ENCODE measurements at regions not wholly inside any gene's neighbourhood (a gene's known extent, or its start where the extent isn't known, plus 50 kb on each side); places are given as distances from the start of the nearest gene placed in this dataset.
A peak's percentile ranks its signal among the peaks of the same experiment; 100 is the strongest.
"Not testable (repeated sequence)": the region's sequence is repeated elsewhere in the genome, so short reads cannot be mapped to it uniquely, and the experiment has no call there.

DNA sequence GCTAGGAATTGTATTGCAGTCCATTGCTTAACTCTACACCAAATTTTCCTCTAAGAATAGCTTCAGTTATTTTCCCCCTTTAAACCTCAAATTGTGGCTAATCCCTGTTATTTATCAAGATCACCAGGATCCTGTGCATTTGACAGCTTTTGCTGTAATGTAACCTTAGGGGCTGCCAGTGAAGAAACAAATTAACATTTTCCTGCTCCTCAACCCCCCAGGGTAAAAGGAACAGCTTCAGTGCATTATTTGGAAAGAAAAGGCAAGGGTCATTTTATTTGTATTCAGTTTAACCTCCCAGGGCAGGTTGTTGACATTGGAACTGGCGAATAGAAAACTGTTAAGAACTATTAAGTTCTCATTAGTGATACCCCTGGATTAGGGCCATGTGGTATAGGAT lies 57.0 kb downstream of the PCDH20 start:
- DNase-seq (ENCODE audit: low spot score) = no peak

DNA sequence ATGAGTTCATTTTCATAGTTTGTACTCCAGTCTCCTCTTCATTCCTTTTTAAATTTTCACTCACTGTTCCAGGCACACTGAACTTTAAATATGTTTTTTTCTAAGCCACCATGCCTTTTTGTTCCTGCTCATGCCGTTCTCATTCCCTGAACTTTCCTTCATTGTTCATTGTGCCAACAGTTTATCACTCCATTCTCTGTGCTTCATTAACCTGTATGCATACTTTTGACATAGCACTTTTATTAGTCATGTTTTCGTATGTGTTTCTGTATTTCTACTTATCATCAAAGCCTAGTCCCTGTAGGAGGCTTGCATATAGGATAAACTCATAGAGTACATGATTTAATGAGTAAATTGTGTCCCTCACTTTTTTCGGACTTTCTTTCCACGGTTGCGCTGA lies 65.3 kb downstream of the PCDH20 start:
- no peak for DNase-seq (ENCODE audit: low spot score)

DNA sequence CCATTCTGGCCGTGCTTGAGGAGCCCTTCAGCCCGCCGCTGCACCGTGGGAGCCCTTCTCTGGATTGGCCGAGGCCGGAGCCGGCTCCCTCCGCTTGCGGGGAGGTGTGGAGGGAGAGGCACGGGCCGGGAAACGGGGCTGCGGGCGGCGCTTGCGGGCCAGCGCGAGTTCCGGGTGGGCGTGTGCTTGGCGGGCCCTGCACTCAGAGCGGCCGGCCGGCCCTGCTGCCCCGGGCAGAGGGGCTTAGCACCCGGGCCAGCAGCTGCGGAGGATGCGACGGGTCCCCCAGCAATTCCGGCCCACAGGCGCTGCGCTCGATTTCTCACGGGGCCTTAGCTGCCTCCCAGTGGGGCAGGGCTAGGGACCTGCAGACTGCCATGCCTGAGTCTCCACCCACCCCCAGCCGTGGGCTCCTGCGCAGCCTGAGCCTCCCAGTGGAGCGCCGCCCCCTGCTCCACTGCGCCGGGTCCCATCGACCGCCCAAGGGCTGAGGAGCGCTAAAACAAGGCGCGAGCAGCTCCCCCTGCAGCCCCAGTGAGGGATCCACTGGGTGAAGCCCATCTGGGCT lies 76.5 kb downstream of the PCDH20 start:
- no peak for DNase-seq (ENCODE audit: low spot score)

DNA sequence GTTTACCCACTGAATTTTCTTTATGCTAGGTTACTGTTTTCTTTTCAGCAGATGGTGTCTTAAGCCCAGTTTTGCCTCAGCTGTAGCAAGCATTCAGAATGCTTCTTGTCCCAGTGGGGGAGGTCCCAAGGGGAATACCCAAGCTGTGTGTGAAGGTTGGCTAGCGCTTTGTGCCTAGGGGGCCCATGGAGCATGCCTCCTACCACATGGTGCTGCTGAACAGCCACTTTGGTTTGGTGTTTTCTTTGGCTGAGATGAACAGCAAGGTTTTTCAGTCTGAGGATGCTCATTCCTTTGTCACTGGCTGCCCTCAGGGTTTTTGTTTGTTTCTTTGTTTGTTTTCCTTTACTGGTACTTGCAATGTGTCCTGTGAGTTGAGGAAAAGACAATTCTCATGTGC lies 99.0 kb downstream of the PCDH20 start:
- DNase-seq (ENCODE audit: low spot score) = no peak

DNA sequence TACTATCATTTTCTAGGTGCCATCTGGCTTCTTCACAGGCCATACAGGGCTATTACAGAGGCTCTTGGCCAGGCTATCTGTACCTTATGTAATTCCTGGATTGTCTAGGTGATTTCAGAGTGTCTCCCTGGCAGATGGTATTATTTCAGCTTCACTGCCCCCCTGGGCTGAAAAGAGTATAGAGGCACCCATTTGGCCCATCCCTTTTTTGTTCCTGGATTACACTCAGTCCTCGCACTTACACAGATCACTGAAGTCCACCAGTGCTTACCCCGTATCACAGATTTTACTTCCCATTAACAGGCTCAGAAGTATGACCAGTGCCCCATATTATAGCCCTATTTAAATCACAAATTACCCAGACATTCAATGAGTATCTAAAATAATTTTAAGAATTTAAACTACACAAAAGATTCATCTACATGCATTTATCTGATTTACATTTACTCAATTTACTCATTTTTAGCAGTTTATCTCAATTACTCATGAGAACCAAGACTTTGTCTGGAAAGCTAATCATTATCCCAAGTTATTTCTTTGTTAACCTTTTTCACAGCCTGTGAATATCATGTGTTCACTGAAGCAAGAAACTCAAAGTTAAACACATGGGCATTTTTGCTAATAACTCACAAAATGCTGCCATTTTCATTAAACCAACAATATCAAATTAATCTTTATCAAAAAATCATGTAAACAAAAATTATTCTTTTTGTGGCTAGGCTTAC lies 121.0 kb downstream of the PCDH20 start:
- DNase-seq (ENCODE audit: low spot score) = no peak

DNA sequence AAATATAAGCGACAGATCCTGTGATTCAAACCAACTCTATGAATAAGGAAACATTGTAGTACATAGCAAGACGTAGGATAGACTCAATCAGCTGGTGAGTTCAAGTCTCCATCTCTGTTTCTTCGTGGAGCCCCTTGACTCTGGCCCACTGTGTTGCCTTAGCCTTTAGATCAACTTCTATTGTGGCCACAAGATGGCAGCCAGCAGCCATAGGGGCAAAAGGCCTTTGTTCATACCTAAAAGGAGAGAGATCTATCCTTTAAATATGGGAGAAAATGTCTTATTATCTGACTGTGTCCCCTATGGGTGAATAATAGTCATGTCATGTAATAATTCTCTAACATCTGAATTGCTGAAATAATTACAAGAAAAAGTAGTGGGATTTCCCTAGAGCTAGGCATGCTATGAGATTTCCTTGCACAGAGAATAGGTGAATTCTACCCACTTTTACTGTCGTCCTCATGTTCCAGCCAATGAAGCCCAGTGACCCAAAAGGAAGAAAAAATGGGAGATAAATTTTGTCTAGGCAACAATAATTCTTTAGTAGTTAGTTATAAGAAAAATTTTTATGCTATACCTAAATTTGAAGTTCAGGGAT lies 129.4 kb downstream of the PCDH20 start:
- DNase-seq (ENCODE audit: low spot score) = peak; percentile 4

DNA sequence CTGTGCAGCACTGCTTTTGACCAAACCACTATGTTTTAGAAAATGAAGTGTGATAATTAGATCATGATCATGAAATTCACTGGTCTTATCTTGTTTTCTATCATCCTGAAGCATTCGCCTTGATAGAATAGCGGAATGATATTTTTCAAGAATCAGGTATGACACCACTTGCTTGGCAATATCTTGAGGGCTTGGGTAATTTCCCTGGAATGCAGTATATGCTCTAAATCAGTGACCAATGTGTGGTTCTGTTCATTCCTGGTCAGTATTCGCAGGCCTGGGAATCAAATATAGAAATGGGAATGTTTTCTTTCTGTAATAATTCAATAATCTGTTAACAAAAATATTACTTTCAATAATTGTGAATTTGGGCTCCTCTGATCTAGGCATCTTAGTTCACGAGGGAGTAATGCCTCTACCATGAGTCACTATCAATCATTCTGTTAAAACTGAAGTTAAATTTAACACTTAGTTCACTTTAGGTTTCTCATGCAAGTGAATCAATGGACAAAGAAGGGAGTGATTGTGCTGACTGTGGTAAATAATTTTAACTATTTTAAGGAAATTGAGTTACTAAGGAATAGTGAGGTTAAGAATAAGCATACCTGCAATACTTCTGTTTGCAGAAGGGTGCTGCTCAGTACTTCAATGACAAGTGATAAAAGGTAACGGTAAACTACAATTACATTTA lies 137.9 kb downstream of the PCDH20 start:
- DNase-seq (ENCODE audit: low spot score) = no peak

DNA sequence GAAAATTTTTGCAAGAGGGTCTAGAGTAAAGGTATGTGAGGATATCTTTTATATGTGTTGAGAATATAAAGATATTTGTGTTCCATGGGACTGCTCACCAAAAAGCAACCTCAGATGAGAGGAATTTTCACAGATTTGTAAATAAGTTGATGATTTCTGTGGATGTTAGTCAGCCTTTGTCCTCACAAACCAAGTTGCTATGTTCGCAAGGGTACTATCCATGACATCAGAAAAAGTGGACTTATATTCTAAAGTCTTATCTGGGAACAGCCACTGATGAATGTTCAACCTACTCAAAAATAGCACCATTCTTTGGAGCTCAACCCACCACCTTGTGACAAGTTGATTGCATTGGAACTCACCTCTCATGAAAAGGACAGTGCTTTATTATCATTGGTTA lies 138.6 kb downstream of the PCDH20 start:
- no peak for DNase-seq (ENCODE audit: low spot score)

DNA sequence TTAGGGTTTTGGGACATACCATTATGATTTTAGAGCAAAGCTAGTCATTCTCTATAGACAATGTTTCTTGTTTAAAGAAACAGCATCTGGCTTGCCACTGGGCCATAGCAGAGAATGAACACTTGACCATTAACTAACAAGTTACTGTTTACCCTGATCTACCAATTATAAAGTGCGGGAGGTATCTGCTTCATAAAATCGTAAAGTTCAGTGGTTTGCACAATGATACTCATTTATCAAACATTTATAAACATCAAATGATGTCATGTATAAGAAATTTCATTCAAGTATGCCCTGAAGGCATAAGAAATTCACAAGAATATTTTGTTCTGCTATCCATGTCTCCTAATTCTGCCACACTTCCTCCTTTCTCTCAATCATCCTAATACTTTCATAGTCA lies 139.2 kb downstream of the PCDH20 start:
- DNase-seq (ENCODE audit: low spot score) = no peak

DNA sequence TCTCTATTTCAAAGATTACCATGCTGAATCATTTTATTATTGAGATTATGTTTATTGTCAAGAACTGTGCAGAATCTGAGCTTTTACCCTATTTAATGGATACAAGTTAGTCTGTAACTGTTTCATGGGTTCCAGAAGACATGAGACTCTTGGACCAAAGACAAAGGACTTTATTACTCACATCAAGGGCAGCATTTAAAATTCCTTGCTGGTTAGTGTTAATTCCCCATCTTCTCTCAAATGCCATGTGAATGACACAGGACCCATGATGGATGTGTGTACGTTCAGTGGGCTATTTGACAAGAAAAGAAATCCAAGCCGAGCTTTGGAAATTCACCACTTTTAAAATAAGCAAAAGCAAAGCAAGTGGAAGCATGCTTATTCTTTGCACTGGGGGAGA lies 139.9 kb downstream of the PCDH20 start:
- no peak for DNase-seq (ENCODE audit: low spot score)

DNA sequence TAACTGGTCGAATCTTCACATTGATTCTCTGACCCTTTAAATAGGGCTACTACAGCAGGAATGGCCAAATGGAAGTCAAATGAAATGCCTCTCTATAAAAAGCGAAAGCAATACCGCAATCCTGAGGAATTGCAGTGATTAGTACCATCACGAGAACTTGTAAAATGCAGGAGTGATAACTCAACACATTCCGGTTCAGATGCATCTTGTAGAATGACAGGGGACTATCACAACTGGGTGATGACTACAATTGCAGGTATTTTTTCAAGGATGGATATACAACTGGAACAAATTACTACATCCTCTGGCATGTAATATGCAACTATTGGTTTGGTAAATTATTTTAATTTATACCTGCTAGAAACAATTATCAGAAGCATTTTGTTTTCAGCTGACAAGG lies 140.4 kb downstream of the PCDH20 start:
- DNase-seq (ENCODE audit: low spot score) = no peak

DNA sequence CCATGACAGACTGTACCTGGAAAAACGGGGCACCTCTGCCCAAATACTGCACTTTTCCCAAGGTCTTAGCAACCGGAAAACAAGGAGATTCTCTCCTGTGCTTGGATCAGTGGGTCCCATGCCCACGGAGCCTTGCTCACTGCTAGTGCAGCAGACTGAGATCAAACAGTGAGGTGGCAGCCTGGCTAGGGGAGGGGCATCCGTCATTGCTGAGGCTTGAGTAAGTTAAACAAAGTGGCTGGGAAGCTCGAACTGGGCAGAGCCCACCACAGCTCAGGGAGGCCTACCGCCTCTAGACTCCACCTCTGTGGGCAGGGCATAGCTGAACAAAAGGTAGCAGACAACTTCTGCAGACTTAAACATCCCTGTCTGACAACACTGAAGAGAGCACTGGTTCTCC lies 148.8 kb downstream of the PCDH20 start:
- DNase-seq (ENCODE audit: low spot score) = not testable (repeated sequence)

DNA sequence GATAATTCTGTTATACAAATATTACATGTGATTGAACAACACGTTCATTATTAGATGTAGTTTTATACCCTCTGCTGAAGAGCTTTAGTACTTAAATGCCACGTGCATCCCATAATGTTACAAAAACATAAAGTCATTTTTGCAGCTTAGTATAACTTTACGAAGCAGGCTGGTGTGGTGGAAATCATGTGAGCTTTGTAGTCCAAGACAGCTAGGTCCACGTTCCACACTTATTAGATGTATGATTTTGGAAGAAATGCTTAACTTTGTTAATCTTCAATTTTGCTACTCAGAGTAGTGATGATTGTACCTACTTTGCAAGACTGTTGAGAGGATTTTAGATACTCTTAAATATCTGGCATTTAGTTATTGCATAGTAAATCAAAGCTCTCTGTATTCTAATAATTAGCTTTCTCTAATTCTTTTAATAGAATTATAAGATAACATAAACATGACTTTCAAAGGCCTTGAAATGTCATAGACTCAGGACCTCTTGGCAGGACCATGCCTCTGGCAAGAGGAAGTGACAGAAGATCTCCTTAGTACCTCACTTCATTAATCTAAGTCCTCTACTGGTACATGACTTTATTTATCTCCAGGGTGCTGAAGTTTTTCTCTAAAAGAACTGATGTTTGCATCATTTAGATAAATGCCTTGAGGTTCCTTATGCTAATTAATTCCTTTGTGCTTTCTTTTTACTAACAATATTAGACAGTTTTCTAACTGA lies 153.7 kb downstream of the PCDH20 start:
- no peak for DNase-seq (ENCODE audit: low spot score)

DNA sequence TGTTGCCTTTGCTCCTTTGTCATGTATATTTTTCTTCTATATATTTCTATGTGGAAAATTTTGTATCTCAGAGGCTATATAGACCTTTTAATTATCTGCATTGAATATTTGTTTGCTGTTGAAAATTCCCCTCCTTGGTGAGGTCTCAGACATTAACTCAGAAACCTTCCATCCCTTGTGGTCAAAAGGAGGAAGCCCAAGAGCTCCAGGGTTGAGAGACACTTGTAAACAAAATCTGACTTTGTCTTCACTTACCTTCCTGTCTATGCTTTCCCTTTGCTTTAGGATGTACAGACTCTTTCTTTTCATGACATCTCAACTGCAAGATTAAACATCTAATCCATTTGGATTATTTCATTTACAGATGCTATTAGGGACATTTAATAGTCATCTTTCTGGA lies 157.5 kb downstream of the PCDH20 start:
- DNase-seq (ENCODE audit: low spot score) = no peak

DNA sequence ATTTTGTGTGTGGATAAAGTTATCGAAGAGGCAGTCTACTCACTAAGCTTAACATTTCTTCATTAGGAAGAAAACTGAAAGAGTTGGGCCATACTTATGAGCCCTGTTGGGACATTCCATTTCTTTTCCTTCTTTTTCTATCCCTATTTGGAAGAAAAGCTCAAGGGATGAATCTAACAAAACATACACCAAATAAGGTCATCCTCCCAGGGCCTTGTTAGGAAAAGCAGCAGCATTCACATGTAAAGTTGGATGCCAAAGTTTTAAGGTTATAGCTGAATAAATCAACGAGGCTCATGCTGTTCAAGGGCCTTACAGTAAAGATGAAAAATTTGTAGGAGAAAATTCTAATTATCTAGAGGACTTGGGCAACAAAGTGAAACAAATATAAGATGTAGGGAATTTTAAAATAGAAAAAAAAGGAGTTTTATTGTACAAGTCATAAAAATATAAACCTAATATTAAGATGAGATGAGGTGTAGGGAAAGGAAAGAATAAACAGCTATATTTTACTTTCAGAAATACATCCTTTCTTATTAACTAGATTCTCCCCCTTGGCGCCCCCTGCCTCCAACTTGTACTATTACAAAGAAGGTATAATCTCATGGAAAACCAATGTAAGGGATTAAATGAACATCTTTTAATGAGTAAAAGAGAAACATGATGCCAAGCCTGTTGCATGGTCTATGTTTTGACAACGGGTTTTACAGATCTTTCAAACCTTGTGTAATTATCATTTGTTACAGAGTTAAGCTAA lies 160.4 kb downstream of the PCDH20 start:
- DNase-seq (ENCODE audit: low spot score) = no peak

DNA sequence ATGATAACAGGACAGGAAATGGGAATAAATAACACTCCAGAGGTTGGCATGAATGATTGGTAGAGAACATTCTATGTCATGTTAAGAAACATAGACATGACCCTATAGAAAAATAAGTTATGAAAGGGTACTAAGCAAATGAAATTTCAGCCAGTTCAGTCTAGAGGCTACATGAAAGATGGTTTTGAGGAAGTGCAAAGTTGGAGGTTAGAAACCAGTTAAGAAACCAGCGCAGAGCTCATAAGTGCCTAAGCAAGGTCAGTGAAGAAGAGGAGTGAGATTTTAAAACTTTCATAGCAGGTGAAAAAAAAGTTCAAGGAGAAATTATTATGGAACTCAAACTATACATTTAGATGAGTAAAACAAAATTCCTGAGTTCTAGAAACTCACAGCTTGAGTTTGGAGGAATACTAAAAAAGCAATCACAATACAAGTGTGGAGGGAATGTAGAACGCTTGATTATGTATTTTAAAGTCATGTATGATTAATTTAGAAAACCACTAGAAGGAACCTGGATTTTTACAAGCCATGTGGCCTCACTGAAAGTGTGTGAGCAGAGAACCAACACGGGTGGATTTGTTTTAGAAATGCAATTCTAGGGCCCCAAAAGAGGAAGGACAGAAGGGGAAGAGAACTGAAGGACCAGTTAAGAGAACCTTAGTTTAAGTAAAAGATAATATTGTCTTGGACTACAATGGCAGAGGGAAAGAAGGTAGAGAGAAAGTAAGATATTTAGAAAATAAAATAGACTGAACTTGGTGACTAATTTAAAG lies 162.4 kb downstream of the PCDH20 start:
- no peak for DNase-seq (ENCODE audit: low spot score)

DNA sequence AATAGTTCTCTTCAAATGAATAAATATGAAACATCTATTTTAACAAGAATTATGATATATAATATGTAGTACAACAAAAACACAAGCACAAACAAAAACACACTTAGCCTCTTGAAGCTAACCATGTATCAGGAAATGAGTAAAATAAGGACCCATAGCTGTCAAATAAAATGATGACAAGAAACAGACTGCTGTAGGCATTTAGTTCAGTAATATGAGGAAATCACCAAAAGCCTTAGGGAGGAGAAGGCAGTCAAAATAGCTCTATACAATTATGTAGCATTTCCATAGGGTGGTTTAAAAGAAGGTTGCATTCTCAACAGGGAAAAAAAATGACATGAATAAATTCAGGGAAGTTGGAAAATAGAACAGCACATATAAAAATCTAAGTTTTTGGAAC lies 163.4 kb downstream of the PCDH20 start:
- no peak for DNase-seq (ENCODE audit: low spot score)

DNA sequence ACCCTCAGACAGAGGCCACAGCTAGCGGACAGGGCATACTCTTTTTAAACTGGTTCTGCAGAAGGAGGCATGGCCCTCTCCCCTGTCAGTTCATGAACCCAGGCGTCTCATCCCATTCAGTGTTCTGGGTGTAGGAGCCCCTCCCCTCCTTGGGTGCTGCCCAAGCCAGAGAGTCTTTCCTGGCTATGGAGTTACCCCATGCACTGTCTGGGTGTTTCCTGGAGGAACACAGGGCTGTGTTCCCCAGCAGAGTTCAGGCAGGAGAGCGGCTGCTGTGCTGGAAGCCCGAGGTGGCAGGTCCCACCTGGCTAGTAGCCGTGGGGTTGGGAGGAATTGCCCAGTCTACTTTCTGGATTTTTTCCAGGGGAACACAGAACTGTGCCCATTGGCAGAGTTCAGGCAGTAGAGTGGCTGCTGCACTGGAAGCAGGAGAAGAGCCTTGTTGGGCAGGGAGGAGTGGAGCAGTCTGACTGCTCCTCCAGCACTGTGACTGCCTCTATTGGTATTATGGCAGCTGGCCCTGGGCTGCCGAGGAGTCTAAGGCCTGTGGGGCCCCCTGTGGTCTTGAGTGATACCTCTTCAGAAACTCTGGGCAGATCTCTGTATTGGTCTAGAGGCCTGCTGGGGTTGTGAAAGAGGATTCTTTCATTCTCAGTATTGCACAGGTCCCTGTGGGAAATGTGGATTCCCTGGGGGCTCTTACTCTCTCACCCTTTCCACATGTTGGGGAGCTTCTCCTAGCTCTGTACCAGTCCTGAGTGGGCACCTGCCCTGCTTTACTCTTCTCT lies 168.3 kb downstream of the PCDH20 start:
- DNase-seq (ENCODE audit: low spot score) = no peak

DNA sequence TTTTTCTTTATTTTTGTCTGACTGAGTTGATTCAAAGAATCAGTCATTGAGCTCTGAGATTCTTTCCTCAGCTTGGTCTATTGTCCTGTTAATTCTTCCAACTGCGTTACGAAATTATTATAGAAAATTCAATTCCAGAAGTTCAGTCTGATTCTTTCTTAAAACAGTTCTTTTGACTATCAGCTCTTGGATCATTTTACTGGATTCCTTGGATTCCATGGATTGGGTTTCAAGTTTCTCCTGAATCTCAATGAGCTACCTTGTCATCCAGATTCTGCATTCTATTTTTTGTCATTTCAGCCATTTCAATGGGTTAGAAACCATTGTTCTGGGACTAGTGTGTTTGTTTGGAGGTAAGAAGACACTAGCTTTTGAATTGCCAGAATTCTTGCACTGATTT lies 169.3 kb downstream of the PCDH20 start:
- DNase-seq (ENCODE audit: low spot score) = no peak

DNA sequence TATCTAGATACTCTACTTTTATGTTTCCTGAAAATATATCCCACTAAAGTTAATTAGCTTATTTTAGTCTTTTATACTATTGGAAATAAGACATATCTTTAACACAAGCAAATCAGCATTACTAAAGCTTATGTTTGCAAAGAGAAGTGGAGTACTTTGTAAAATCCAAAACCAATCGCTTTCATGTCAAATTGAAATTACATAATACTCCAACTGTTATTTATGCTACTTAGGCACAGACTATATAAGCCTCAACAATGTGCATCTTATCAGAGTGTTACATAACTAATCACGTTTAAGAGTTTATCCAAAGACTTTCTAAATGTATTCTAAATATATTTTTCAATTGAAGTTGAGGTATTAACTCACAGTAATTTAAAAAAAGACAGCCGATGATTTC lies 200.0 kb downstream of the PCDH20 start:
- DNase-seq (ENCODE audit: low spot score) = no peak

All from H4 (cell line).